IMR-90 (cell line): ENCODE measurements at regions not wholly inside any gene's neighbourhood (a gene's known extent, or its start where the extent isn't known, plus 50 kb on each side); places are given as distances from the start of the nearest gene placed in this dataset.

Experiments used
- ATAC-seq: fragments of 200-7000 bp; cut with Tn5 transposase; 2 replicates; pipeline ENCODE4 v1.9.1; 2020; ENCODE audit warnings: low read depth, mild to moderate bottlenecking, moderate library complexity
- BruUV-seq: library from RNA; stranded (reverse); fragments of 400-500 nt; replicated peaks from 2 replicates; lab custom pipeline; 2021; lab: Mats Ljungman, UMichigan
- CTCF ChIA-PET: fragments of 300-600 bp; formaldehyde crosslinking; extraction: SDS; loops from one replicate; lab custom pipeline; 2021; ENCODE audit warnings: antibody characterized with exemption; lab: Yijun Ruan, JAX
- POLR2A ChIA-PET: fragments of 300-600 bp; sonication (Branson Sonifier 250); formaldehyde crosslinking; loops from one replicate; lab custom pipeline; 2022; ENCODE audit warnings: antibody characterized with exemption; ENCODE audit not compliant: unreplicated experiment; lab: Charles Lee
- DNase-seq: peaks from one replicate; pipeline ENCODE4 v3.0.0; 2013
- H2AFZ ChIP-seq: replicated peaks from 2 replicates; pipeline ENCODE3; 2013; ENCODE audit warnings: low read length, mild to moderate bottlenecking; ENCODE audit not compliant: poor library complexity
- H2AK5ac ChIP-seq: 2 replicates; pipeline ENCODE4 v1.6.1; 2013; ENCODE audit warnings: low read depth, low read length, inconsistent platforms
- H2AK9ac ChIP-seq: replicated peaks from 2 replicates; pipeline ENCODE3; 2013; ENCODE audit warnings: mild to moderate bottlenecking, low read depth, low read length, moderate library complexity; ENCODE audit not compliant: poor library complexity
- H2BK120ac ChIP-seq: 2 replicates; pipeline ENCODE4 v1.6.1; 2013; ENCODE audit warnings: low read depth, low read length, inconsistent platforms
- H2BK15ac ChIP-seq: 3 replicates; pipeline ENCODE4 v1.6.1; 2013; ENCODE audit warnings: low read depth, low read length, inconsistent platforms
- H2BK20ac ChIP-seq: 2 replicates; pipeline ENCODE4 v1.6.1; 2013; ENCODE audit warnings: low read depth, mild to moderate bottlenecking, inconsistent platforms, low read length, moderate library complexity
- H2BK5ac ChIP-seq: 2 replicates; pipeline ENCODE4 v1.6.1; 2013; ENCODE audit warnings: mild to moderate bottlenecking, low read depth, low read length, inconsistent platforms; ENCODE audit not compliant: poor library complexity, severe bottlenecking
- H3K14ac ChIP-seq: replicated peaks from 2 replicates; pipeline ENCODE4 v1.6.1; 2013; ENCODE audit warnings: low read depth, low read length, inconsistent platforms
- H3K18ac ChIP-seq: 2 replicates; pipeline ENCODE4 v1.6.1; 2013; ENCODE audit warnings: low read depth, low read length, control low read depth
- H3K23ac ChIP-seq: 2 replicates; pipeline ENCODE4 v1.6.1; 2013; ENCODE audit warnings: low read depth, low read length, inconsistent platforms
- H3K27ac ChIP-seq: 2 replicates; pipeline ENCODE4 v1.5.1; 2013; ENCODE audit warnings: mild to moderate bottlenecking, control low read depth, low read length; ENCODE audit not compliant: insufficient read depth
- H3K27me3 ChIP-seq: 2 replicates; pipeline ENCODE4 v1.6.1; 2013; ENCODE audit warnings: low read length; ENCODE audit not compliant: control insufficient read depth, insufficient read depth
- H3K36me3 ChIP-seq: 2 replicates; pipeline ENCODE4 v1.6.1; 2013; ENCODE audit warnings: low read length, mixed read lengths; ENCODE audit not compliant: control insufficient read depth, insufficient read depth
- H3K4ac ChIP-seq: 2 replicates; pipeline ENCODE4 v1.6.1; 2013; ENCODE audit warnings: low read depth, low read length, inconsistent platforms
- H3K4me1 ChIP-seq: 2 replicates; pipeline ENCODE4 v1.6.1; 2013; ENCODE audit warnings: low read length, mixed read lengths; ENCODE audit not compliant: control insufficient read depth, insufficient read depth
- H3K4me2 ChIP-seq: 2 replicates; pipeline ENCODE4 v1.6.1; 2013; ENCODE audit warnings: low read depth, mild to moderate bottlenecking, control low read depth, low read length, moderate library complexity
- H3K4me3 ChIP-seq: 2 replicates; pipeline ENCODE4 v1.5.1; 2013; ENCODE audit warnings: low read depth, mild to moderate bottlenecking, control low read depth, low read length, moderate library complexity; ENCODE audit not compliant: insufficient read depth
- H3K56ac ChIP-seq: 2 replicates; pipeline ENCODE4 v1.6.1; 2013; ENCODE audit warnings: low read length, inconsistent platforms; ENCODE audit not compliant: insufficient read depth; ENCODE audit errors: extremely low read depth
- H3K79me1 ChIP-seq, 2 experiments: 2 replicates each; pipeline ENCODE4 v1.6.1; 2013; ENCODE audit warnings: low read length in 2 of 2, inconsistent platforms in 1 of 2, low read depth in 1 of 2
- H3K9ac ChIP-seq: 2 replicates; pipeline ENCODE4 v1.6.1; 2013; ENCODE audit warnings: low read depth, low read length, control low read depth
- H3K9me1 ChIP-seq: 2 replicates; pipeline ENCODE4 v1.6.1; 2013; ENCODE audit warnings: low read length, inconsistent platforms; ENCODE audit not compliant: insufficient read depth
- H3K9me3 ChIP-seq: 2 replicates; pipeline ENCODE4 v1.6.1; 2013; ENCODE audit warnings: low read length; ENCODE audit not compliant: control insufficient read depth, insufficient read depth
- H4K20me1 ChIP-seq: 2 replicates; pipeline ENCODE4 v1.6.1; 2013; ENCODE audit warnings: low read length, inconsistent platforms; ENCODE audit not compliant: insufficient read depth
- H4K5ac ChIP-seq: 2 replicates; pipeline ENCODE4 v1.6.1; 2013; ENCODE audit warnings: mild to moderate bottlenecking, low read depth, low read length, control low read depth
- H4K8ac ChIP-seq, 2 experiments: 2 replicates each; pipeline ENCODE4 v1.6.1; 2013; ENCODE audit warnings: low read depth in 2 of 2, low read length in 2 of 2, control low read depth in 1 of 2, inconsistent platforms in 1 of 2
- H4K91ac ChIP-seq: 2 replicates; pipeline ENCODE4 v1.6.1; 2013; ENCODE audit warnings: low read depth, low read length, inconsistent platforms; ENCODE audit not compliant: insufficient read depth
- RFX5 ChIP-seq: IDR thresholded peaks from 2 replicates; pipeline ENCODE4 v1.8.0; 2012; ENCODE audit warnings: low read depth, mild to moderate bottlenecking, low read length, moderate library complexity
- WGBS, 2 experiments: methylation state at CpG; one replicate each; pipeline versions ENCODE4 v1.1.5 to v1.1.7; 2013; ENCODE audit warnings: missing lambda C conversion rate in 2 of 2; ENCODE audit not compliant: insufficient read length in 1 of 2; ENCODE audit errors: extremely low coverage in 2 of 2; 5-methylcytosine and 5-hydroxymethylcytosine counted together
- dilution Hi-C: fragments of 300-500 bp; cut with HindIII; formaldehyde crosslinking; loops from one replicate; pipeline ENCODE4 v1.14.3; 2018; ENCODE audit warnings: low sequenced_read_pairs; ENCODE audit not compliant: unreplicated experiment
- in situ Hi-C: fragments of 300-500 bp; cut with MboI; formaldehyde crosslinking; loops from 3 replicates; pipeline ENCODE4 v1.14.3; 2019; ENCODE audit warnings: low sequenced_read_pairs, inconsistent platforms, mixed read lengths
- intact Hi-C: fragments of 100-400 bp; cut with micrococcal nuclease; formaldehyde crosslinking; loops from 2 replicates; pipeline ENCODE4 v1.10.0; 2022

- Histone ChIP-seq H3K4me3 (no peak overlapping the region), H2BK120ac (no peak overlapping the region), H3K14ac (no peak overlapping the region), H4K91ac (no peak overlapping the region), H3K27me3 (no peaks in the 10 kb centered on the region; the same call in 1 of the 2 replicates), H3K79me1 (no peaks in the 10 kb centered on the region), H3K9me1 (no peaks in the 10 kb centered on the region), H2AFZ (no peak overlapping the region), H4K20me1 (no peaks in the 10 kb centered on the region), H3K18ac (no peak overlapping the region), H2BK20ac (no peak overlapping the region), H4K5ac (no peak overlapping the region), H3K23ac (no peak overlapping the region), H2BK5ac (no peak overlapping the region), H2AK5ac (no peak overlapping the region), H3K27ac (no peak overlapping the region), H3K4ac (no peak overlapping the region), H4K8ac (no peak overlapping the region), H3K9ac (no peak overlapping the region), H3K36me3 (no peaks in the 10 kb centered on the region), H3K9me3 (no peaks in the 10 kb centered on the region), H3K4me2 (no peak overlapping the region), H2BK15ac (no peak overlapping the region), H2AK9ac (no peak overlapping the region), H3K56ac (no peak overlapping the region), H3K4me1 (peaks cover 8% of the 10 kb centered on the region)
- no CpG with 5 or more reads among the region's 2 CpGs for WGBS, 2 experiments
- in situ Hi-C loops = no loop called here
- ChIA-PET CTCF (interaction anchor here (2.5 kb wide), 1 partner anchor 10 kb away, joined by 12 read pairs; no protein-coding TSS in a partner anchor), POLR2A (no interaction called here)
- ATAC-seq = no peak
- no peak for DNase-seq
- dilution Hi-C loops = no loop called here
- BruUV-seq = no TSS peak
- intact Hi-C loops = no loop called here
- no peak for TF ChIP-seq RFX5
These were observed 367.8 kb upstream of the UMPS start for GRCh38 chr3:124362455-124362854.
